Activated gamma-delta T cell treated with anti-CD3 and anti-CD28 coated beads, Interleukin-2, amount 50 U/mL, for 16 hours (primary cell): ENCODE measurements at regions not wholly inside any gene's neighbourhood (a gene's known extent, or its start where the extent isn't known, plus 50 kb on each side); places are given as distances from the start of the nearest gene placed in this dataset.
"Not testable (repeated sequence)": the region's sequence is repeated elsewhere in the genome, so short reads cannot be mapped to it uniquely, and the experiment has no call there.

Experiments used
- DNase-seq: peaks from one replicate; pipeline ENCODE4 v3.0.0-alpha.2; 2020; ENCODE audit warnings: low read depth

- no peak for DNase-seq
These were observed 559.8 kb upstream of the USP24 start for GRCh38 chr1:55775007-55775406.

- DNase-seq: no peak
These were observed 559.3 kb upstream of the USP24 start for GRCh38 chr1:55774446-55774845.

GRCh38 chr1:55773211-55773940 lies 558.2 kb upstream of the USP24 start:
- DNase-seq: no peak

- no peak for DNase-seq
These were observed 553.3 kb upstream of the USP24 start for GRCh38 chr1:55768327-55768952.

- DNase-seq: no peak
These were observed 552.0 kb upstream of the USP24 start for GRCh38 chr1:55767171-55767570.

GRCh38 chr1:55765505-55765904 lies 550.3 kb upstream of the USP24 start:
- not testable (repeated sequence) for DNase-seq

GRCh38 chr1:55751776-55752175 lies 536.6 kb upstream of the USP24 start:
- no peak for DNase-seq

GRCh38 chr1:55750628-55750995 lies 535.4 kb upstream of the USP24 start:
- no peak for DNase-seq

GRCh38 chr1:55749975-55750627 lies 534.9 kb upstream of the USP24 start:
- DNase-seq: no peak

GRCh38 chr1:55747408-55747841 lies 532.3 kb upstream of the USP24 start:
- DNase-seq: no peak

- no peak for DNase-seq
These were observed 531.5 kb upstream of the USP24 start for GRCh38 chr1:55746710-55747109.

GRCh38 chr1:55741516-55741915 lies 526.4 kb upstream of the USP24 start:
- no peak for DNase-seq

- DNase-seq: no peak
These were observed 519.9 kb upstream of the USP24 start for GRCh38 chr1:55735106-55735505.

GRCh38 chr1:55726994-55727393 lies 511.8 kb upstream of the USP24 start:
- no peak for DNase-seq

- DNase-seq: no peak
These were observed 510.2 kb upstream of the USP24 start for GRCh38 chr1:55725378-55725777.

GRCh38 chr1:55724551-55725325 lies 509.6 kb upstream of the USP24 start:
- DNase-seq: no peak

GRCh38 chr1:55723001-55723400 lies 507.8 kb upstream of the USP24 start:
- DNase-seq: no peak

- no peak for DNase-seq
These were observed 505.1 kb upstream of the USP24 start for GRCh38 chr1:55720261-55720660.

- DNase-seq: no peak
These were observed 503.9 kb upstream of the USP24 start for GRCh38 chr1:55718758-55719671.

- DNase-seq: no peak
These were observed 501.9 kb upstream of the USP24 start for GRCh38 chr1:55717111-55717510.

- no peak for DNase-seq
These were observed 501.4 kb upstream of the USP24 start for GRCh38 chr1:55716610-55717009.

- no peak for DNase-seq
These were observed 501.0 kb upstream of the USP24 start for GRCh38 chr1:55716151-55716550.
